ENCODE measurements at regions not wholly inside any gene's neighbourhood (a gene's known extent, or its start where the extent isn't known, plus 50 kb on each side); places are given as distances from the start of the nearest gene placed in this dataset.
"Not testable (repeated sequence)": the region's sequence is repeated elsewhere in the genome, so short reads cannot be mapped to it uniquely, and the experiment has no call there.

- no peak for DNase-seq
Observed at GRCh38 chr14:87286826-87287225, 706.2 kb downstream of the GALC start.

- DNase-seq = no peak
Observed at GRCh38 chr14:87286191-87286590, 706.8 kb downstream of the GALC start.

GRCh38 chr14:87285506-87285905 is 707.5 kb downstream of the GALC start:
- DNase-seq = no peak

- no peak for DNase-seq
Observed at GRCh38 chr14:87283547-87283946, 709.4 kb downstream of the GALC start.

GRCh38 chr14:87282266-87282665 is 710.7 kb downstream of the GALC start:
- DNase-seq = no peak

- DNase-seq = no peak
Observed at GRCh38 chr14:87278415-87278814, 714.6 kb downstream of the GALC start.

GRCh38 chr14:87271331-87271730 is 721.7 kb downstream of the GALC start:
- no peak for DNase-seq

- DNase-seq = no peak
Observed at GRCh38 chr14:87268997-87269396, 724.0 kb downstream of the GALC start.

- DNase-seq = no peak
Observed at GRCh38 chr14:87264796-87265195, 728.2 kb downstream of the GALC start.

- no peak for DNase-seq
Observed at GRCh38 chr14:87264272-87264785, 728.7 kb downstream of the GALC start.

GRCh38 chr14:87261621-87262020 is 731.4 kb downstream of the GALC start:
- DNase-seq = no peak

- no peak for DNase-seq
Observed at GRCh38 chr14:87260460-87260859, 732.5 kb downstream of the GALC start.

GRCh38 chr14:87257421-87257820 is 735.6 kb downstream of the GALC start:
- DNase-seq = no peak

GRCh38 chr14:87255058-87255457 is 737.9 kb downstream of the GALC start:
- no peak for DNase-seq

- DNase-seq = no peak
Observed at GRCh38 chr14:87254331-87254874, 738.6 kb downstream of the GALC start.

- not testable (repeated sequence) for DNase-seq
Observed at GRCh38 chr14:87253791-87254190, 739.2 kb downstream of the GALC start.

GRCh38 chr14:87252103-87252502 is 740.9 kb downstream of the GALC start:
- DNase-seq = no peak

GRCh38 chr14:87251011-87251410 is 742.0 kb downstream of the GALC start:
- DNase-seq = no peak

- no peak for DNase-seq
Observed at GRCh38 chr14:87241018-87241768, 751.8 kb downstream of the GALC start.

- DNase-seq = not testable (repeated sequence)
Observed at GRCh38 chr14:87240319-87240718, 752.7 kb downstream of the GALC start.

GRCh38 chr14:87233806-87234384 is 759.1 kb downstream of the GALC start:
- DNase-seq = no peak

- DNase-seq = no peak
Observed at GRCh38 chr14:87233266-87233665, 759.7 kb downstream of the GALC start.

- no peak for DNase-seq
Observed at GRCh38 chr14:87231336-87232026, 761.5 kb downstream of the GALC start.

- no peak for DNase-seq
Observed at GRCh38 chr14:87230726-87231125, 762.3 kb downstream of the GALC start.

Data from CD4-positive, alpha-beta T cell treated with Interleukin-6 for 4 hours (primary cell).